ENCODE measurements at regions not wholly inside any gene's neighbourhood (a gene's known extent, or its start where the extent isn't known, plus 50 kb on each side); places are given as distances from the start of the nearest gene placed in this dataset.

DNA sequence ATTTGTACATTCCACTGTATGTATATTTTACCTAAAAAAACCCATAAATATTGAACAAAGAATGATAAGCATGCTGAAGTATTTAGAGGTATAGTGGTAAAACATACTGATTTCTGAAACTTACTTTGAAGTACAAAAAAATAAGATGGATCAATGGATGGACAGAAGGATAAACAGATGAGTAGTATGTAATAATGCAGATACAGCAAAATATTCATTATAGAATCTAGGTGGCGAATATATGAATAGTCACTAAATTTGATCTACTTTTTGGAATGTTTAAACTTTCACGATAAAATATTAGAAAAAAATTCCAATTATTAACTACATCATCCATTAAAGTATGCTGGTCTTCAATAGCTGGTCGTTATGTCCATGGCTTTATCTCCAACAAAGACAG, 51.9 kb upstream of the GNB4 start:
- WGBS (ENCODE audit: insufficient coverage): 63% methylated on average over 1 of the region's 3 CpGs

DNA sequence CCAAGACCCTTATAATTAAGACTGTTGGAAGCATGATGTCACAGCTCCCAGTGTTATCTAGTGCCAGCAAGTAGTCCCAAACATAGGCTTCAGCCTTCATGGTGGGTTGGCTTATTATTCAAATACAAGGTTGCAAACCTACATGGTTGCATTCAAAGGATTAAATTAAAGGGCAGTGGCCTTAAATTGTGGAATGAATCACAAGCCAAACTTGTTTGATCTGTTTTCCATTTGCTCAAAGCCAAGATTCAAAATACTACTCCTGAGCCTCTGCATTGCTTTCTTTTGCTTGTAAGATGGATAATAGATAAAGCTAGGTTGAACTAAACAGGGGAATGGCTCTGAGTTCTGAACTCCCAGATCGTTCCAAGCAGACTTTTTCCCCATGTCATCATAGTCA, 52.4 kb upstream of the GNB4 start:
- no peak overlapping the region for H3K4me3 Mint-ChIP-seq

More for the DNA sequence above, 51.9 kb upstream of the GNB4 start:
- Histone ChIP-seq H3K27ac (ENCODE audit: low read length in 2 of 2) (no peak overlapping the region), H3K27me3 (replicated peaks in 1 of 4; ENCODE audit: control extremely low read depth in 1 of 4, control insufficient read depth in 3 of 4, insufficient read depth in 4 of 4, low read length in 3 of 4) (no peaks in the 10 kb centered on the region), H3K9me3 (ENCODE audit: control extremely low read depth in 1 of 3, control insufficient read depth in 2 of 3, insufficient read depth in 1 of 3, low read length in 2 of 3) (peaks cover 0 to 11% (median 0%) of the 10 kb centered on the region in 3 donors), H4K20me1 (ENCODE audit: control insufficient read depth, insufficient read depth, low read length, poor library complexity, severe bottlenecking) (no peaks in the 10 kb centered on the region), H3K79me2 (ENCODE audit: control insufficient read depth, insufficient read depth, low read length) (no peaks in the 10 kb centered on the region), H3K4me2 (replicated peaks; ENCODE audit: low read depth, low read length, poor library complexity, severe bottlenecking) (no peak overlapping the region), H3K4me1 (ENCODE audit: control insufficient read depth in 2 of 2, insufficient read depth in 2 of 2, low read length in 2 of 2) (no peaks in the 10 kb centered on the region), H2AFZ (ENCODE audit: insufficient read depth, low read depth, low read length, poor library complexity, severe bottlenecking) (no peak overlapping the region), H3K4me3 (ENCODE audit: control extremely low read depth in 1 of 5, extremely low read depth in 1 of 5, insufficient read depth in 1 of 5, low read depth in 2 of 5, low read length in 4 of 5) (no peak overlapping the region), H3K36me3 (replicated peaks in 1 of 2; ENCODE audit: control extremely low read depth in 1 of 2, control insufficient read depth in 1 of 2, extremely low read depth in 1 of 2, insufficient read depth in 2 of 2, low read length in 1 of 2) (no peaks in the 10 kb centered on the region), H3K9ac (ENCODE audit: low read length) (no peak overlapping the region)
- no peak for DNase-seq
- intact Hi-C loops (cut with micrococcal nuclease): no loop called here
- Mint-ChIP-seq H3K27ac (no peak overlapping the region), H3K9me3 (ENCODE audit: insufficient read depth) (peaks cover 5% of the 10 kb centered on the region), H3K27me3 (peaks cover 31% of the 10 kb centered on the region), H3K4me3 (no peak overlapping the region), H3K4me1 (no peaks in the 10 kb centered on the region)
- CTCF ChIA-PET: no interaction called here
- TF ChIP-seq, protein P1, sequence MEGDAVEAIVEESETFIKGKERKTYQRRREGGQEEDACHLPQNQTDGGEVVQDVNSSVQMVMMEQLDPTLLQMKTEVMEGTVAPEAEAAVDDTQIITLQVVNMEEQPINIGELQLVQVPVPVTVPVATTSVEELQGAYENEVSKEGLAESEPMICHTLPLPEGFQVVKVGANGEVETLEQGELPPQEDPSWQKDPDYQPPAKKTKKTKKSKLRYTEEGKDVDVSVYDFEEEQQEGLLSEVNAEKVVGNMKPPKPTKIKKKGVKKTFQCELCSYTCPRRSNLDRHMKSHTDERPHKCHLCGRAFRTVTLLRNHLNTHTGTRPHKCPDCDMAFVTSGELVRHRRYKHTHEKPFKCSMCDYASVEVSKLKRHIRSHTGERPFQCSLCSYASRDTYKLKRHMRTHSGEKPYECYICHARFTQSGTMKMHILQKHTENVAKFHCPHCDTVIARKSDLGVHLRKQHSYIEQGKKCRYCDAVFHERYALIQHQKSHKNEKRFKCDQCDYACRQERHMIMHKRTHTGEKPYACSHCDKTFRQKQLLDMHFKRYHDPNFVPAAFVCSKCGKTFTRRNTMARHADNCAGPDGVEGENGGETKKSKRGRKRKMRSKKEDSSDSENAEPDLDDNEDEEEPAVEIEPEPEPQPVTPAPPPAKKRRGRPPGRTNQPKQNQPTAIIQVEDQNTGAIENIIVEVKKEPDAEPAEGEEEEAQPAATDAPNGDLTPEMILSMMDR (IDR thresholded peaks at IDR 0.05): no peak
- TF ChIP-seq EZH2 (IDR thresholded peaks at IDR 0.05; ENCODE audit: borderline replicate concordance, insufficient read depth, low read depth, low read length, poor library complexity, severe bottlenecking): no peak
- ATAC-seq (ENCODE audit: low read depth): no peak
- POLR2A ChIA-PET: no interaction called here

More for the DNA sequence above, 52.4 kb upstream of the GNB4 start:
- H3K79me2 ChIP-seq (ENCODE audit: control insufficient read depth, insufficient read depth, low read length): no peaks in the 10 kb centered on the region
- no peaks in the 10 kb centered on the region for H3K27me3 ChIP-seq (replicated peaks in 1 of 4; ENCODE audit: control extremely low read depth in 1 of 4, control insufficient read depth in 3 of 4, insufficient read depth in 4 of 4, low read length in 3 of 4)
- H3K27ac ChIP-seq (ENCODE audit: low read length in 2 of 2): no peak overlapping the region
- ATAC-seq (ENCODE audit: low read depth): no peak
- H3K9ac ChIP-seq (ENCODE audit: low read length): no peak overlapping the region
- intact Hi-C loops (cut with micrococcal nuclease): no loop called here
- ChIA-PET CTCF (no interaction called here), POLR2A (no interaction called here)
- no peak overlapping the region for H3K27ac Mint-ChIP-seq
- TF ChIP-seq, protein P1 (IDR thresholded peaks at IDR 0.05): no peak
- no peak for TF ChIP-seq EZH2 (IDR thresholded peaks at IDR 0.05; ENCODE audit: borderline replicate concordance, insufficient read depth, low read depth, low read length, poor library complexity, severe bottlenecking)
- no peak for DNase-seq
- no peak overlapping the region for H2AFZ ChIP-seq (ENCODE audit: insufficient read depth, low read depth, low read length, poor library complexity, severe bottlenecking)
- no peaks in the 10 kb centered on the region for H3K4me1 ChIP-seq (ENCODE audit: control insufficient read depth in 2 of 2, insufficient read depth in 2 of 2, low read length in 2 of 2)
- H4K20me1 ChIP-seq (ENCODE audit: control insufficient read depth, insufficient read depth, low read length, poor library complexity, severe bottlenecking): no peaks in the 10 kb centered on the region
- H3K27me3 Mint-ChIP-seq: peaks cover 31% of the 10 kb centered on the region
- peaks cover 0 to 6% (median 0%) of the 10 kb centered on the region in 3 donors for H3K9me3 ChIP-seq (ENCODE audit: control extremely low read depth in 1 of 3, control insufficient read depth in 2 of 3, insufficient read depth in 1 of 3, low read length in 2 of 3)
- peaks cover 5% of the 10 kb centered on the region for H3K9me3 Mint-ChIP-seq (ENCODE audit: insufficient read depth)
- H3K4me1 Mint-ChIP-seq: no peaks in the 10 kb centered on the region
- no peak overlapping the region for H3K4me3 ChIP-seq (ENCODE audit: control extremely low read depth in 1 of 5, extremely low read depth in 1 of 5, insufficient read depth in 1 of 5, low read depth in 2 of 5, low read length in 4 of 5)
- no peaks in the 10 kb centered on the region for H3K36me3 ChIP-seq (replicated peaks in 1 of 2; ENCODE audit: control extremely low read depth in 1 of 2, control insufficient read depth in 1 of 2, extremely low read depth in 1 of 2, insufficient read depth in 2 of 2, low read length in 1 of 2)
- no peak overlapping the region for H3K4me2 ChIP-seq (replicated peaks; ENCODE audit: low read depth, low read length, poor library complexity, severe bottlenecking)
- no CpG with 5 or more reads among the region's 1 CpG for WGBS (ENCODE audit: insufficient coverage)

All from B cell (primary cell).